Activated CD4-positive, alpha-beta T cell treated with anti-CD3 and anti-CD28 coated beads for 36 hours (primary cell): ENCODE measurements at regions not wholly inside any gene's neighbourhood (a gene's known extent, or its start where the extent isn't known, plus 50 kb on each side); places are given as distances from the start of the nearest gene placed in this dataset.

ENCODE experiments used
- ATAC-seq: fragments of 200-7000 bp; cut with Tn5 transposase; one replicate; pipeline ENCODE4 v1.10.0; 2021; ENCODE audit warnings: mild to moderate bottlenecking, moderate library complexity
- CTCF ChIA-PET: fragments of 350-600 bp; sonication (Branson Sonifier 250); formaldehyde crosslinking; loops from one replicate; lab custom pipeline; 2021; ENCODE audit warnings: antibody characterized with exemption; lab: Charles Lee
- POLR2A ChIA-PET: fragments of 350-600 bp; sonication (Branson Sonifier 250); formaldehyde crosslinking; loops from one replicate; lab custom pipeline; 2021; ENCODE audit warnings: antibody characterized with exemption, inconsistent platforms; lab: Charles Lee
- DNase-seq: peaks from one replicate; pipeline ENCODE4 v3.0.0-alpha.2; 2020
- H3K27ac Mint-ChIP-seq: one replicate; pipeline ENCODE4 v1.8.0; 2021; ENCODE audit warnings: mixed read lengths
- H3K27me3 Mint-ChIP-seq: one replicate; pipeline ENCODE4 v1.8.0; 2021; ENCODE audit warnings: mixed read lengths
- H3K36me3 Mint-ChIP-seq: one replicate; pipeline ENCODE4 v1.8.0; 2021; ENCODE audit warnings: low read depth, mixed read lengths
- H3K4me1 Mint-ChIP-seq: one replicate; pipeline ENCODE4 v1.8.0; 2021; ENCODE audit warnings: mixed read lengths
- H3K4me3 Mint-ChIP-seq: one replicate; pipeline ENCODE4 v1.8.0; 2021; ENCODE audit warnings: mild to moderate bottlenecking, moderate library complexity, mixed read lengths
- H3K9me3 Mint-ChIP-seq: one replicate; pipeline ENCODE4 v1.8.0; 2021; ENCODE audit warnings: low read depth, mixed read lengths
- intact Hi-C, 2 experiments: fragments of 100-400 bp; cut with DNase I in 1 of 2; cut with micrococcal nuclease in 1 of 2; formaldehyde crosslinking; loops; one replicate each; pipeline versions ENCODE4 v1.14.2 to v1.15.1; 2022 to 2024; cut with DNase I, micrococcal nuclease

GRCh38 chr9:92185096-92185495 lies 69.9 kb upstream of the SPTLC1 start:
- no peak overlapping the region for H3K27ac Mint-ChIP-seq

GRCh38 chr9:92184041-92184564 lies 68.9 kb upstream of the SPTLC1 start:
- H3K4me3 Mint-ChIP-seq = no peak overlapping the region
- no peaks in the 10 kb centered on the region for H3K36me3 Mint-ChIP-seq
- peaks cover 4% of the 10 kb centered on the region for H3K27me3 Mint-ChIP-seq
- ATAC-seq (no peak), DNase-seq (no peak)
- no peaks in the 10 kb centered on the region for H3K9me3 Mint-ChIP-seq
- intact Hi-C loops = no loop called here
- CTCF ChIA-PET = interaction anchor here (0.6 to 0.8 kb wide), 2 partner anchors 10 to 879 kb away, joined by 3 read pairs; no protein-coding TSS in a partner anchor
- POLR2A ChIA-PET = no interaction called here
- no peaks in the 10 kb centered on the region for H3K4me1 Mint-ChIP-seq
- no peak overlapping the region for H3K27ac Mint-ChIP-seq

More at GRCh38 chr9:92185096-92185495, 69.9 kb upstream of the SPTLC1 start:
- H3K27me3 Mint-ChIP-seq = peaks cover 4% of the 10 kb centered on the region
- ChIA-PET POLR2A (no interaction called here), CTCF (no interaction called here)
- ATAC-seq (no peak), DNase-seq (no peak)
- no peaks in the 10 kb centered on the region for H3K9me3 Mint-ChIP-seq
- H3K36me3 Mint-ChIP-seq = no peaks in the 10 kb centered on the region
- intact Hi-C loops = no loop called here
- H3K4me1 Mint-ChIP-seq = no peaks in the 10 kb centered on the region
- H3K4me3 Mint-ChIP-seq = no peak overlapping the region

- intact Hi-C loops = no loop called here
- no peak overlapping the region for H3K27ac Mint-ChIP-seq
- no peaks in the 10 kb centered on the region for H3K9me3 Mint-ChIP-seq
- H3K4me3 Mint-ChIP-seq = no peak overlapping the region
- H3K27me3 Mint-ChIP-seq = peaks cover 4% of the 10 kb centered on the region
- ChIA-PET POLR2A (no interaction called here), CTCF (interaction anchor here (0.6 to 0.8 kb wide), 2 partner anchors 9 to 879 kb away, joined by 3 read pairs; no protein-coding TSS in a partner anchor)
- DNase-seq = no peak
- H3K36me3 Mint-ChIP-seq = no peaks in the 10 kb centered on the region
- no peak for ATAC-seq
- H3K4me1 Mint-ChIP-seq = no peaks in the 10 kb centered on the region
Observed at GRCh38 chr9:92183449-92183848, 68.2 kb upstream of the SPTLC1 start.

- DNase-seq (no peak), ATAC-seq (no peak)
- ChIA-PET CTCF (interaction anchor here (1.4 kb wide), 1 partner anchor 43 kb away, joined by 3 read pairs; no protein-coding TSS in a partner anchor), POLR2A (no interaction called here)
- intact Hi-C loops = no loop called here
- no peaks in the 10 kb centered on the region for H3K4me1 Mint-ChIP-seq
- H3K27ac Mint-ChIP-seq = no peak overlapping the region
- H3K27me3 Mint-ChIP-seq = peaks cover 4% of the 10 kb centered on the region
- no peaks in the 10 kb centered on the region for H3K36me3 Mint-ChIP-seq
- H3K9me3 Mint-ChIP-seq = no peaks in the 10 kb centered on the region
- no peak overlapping the region for H3K4me3 Mint-ChIP-seq
Observed at GRCh38 chr9:92181296-92181695, 66.1 kb upstream of the SPTLC1 start.

GRCh38 chr9:92180669-92181181 lies 65.5 kb upstream of the SPTLC1 start:
- peaks cover 4% of the 10 kb centered on the region for H3K27me3 Mint-ChIP-seq
- H3K4me3 Mint-ChIP-seq = no peak overlapping the region
- H3K27ac Mint-ChIP-seq = no peak overlapping the region
- H3K36me3 Mint-ChIP-seq = no peaks in the 10 kb centered on the region
- DNase-seq (no peak), ATAC-seq (no peak)
- ChIA-PET POLR2A (no interaction called here), CTCF (interaction anchor here (1.4 kb wide), 1 partner anchor 42 kb away, joined by 3 read pairs; no protein-coding TSS in a partner anchor)
- H3K9me3 Mint-ChIP-seq = no peaks in the 10 kb centered on the region
- intact Hi-C loops = no loop called here
- no peaks in the 10 kb centered on the region for H3K4me1 Mint-ChIP-seq

- no peak for ATAC-seq
- Mint-ChIP-seq H3K4me3 (no peak overlapping the region), H3K4me1 (no peaks in the 10 kb centered on the region), H3K27ac (no peak overlapping the region), H3K9me3 (no peaks in the 10 kb centered on the region), H3K36me3 (no peaks in the 10 kb centered on the region), H3K27me3 (peaks cover 4% of the 10 kb centered on the region)
- intact Hi-C loops = no loop called here
- CTCF ChIA-PET = no interaction called here
- POLR2A ChIA-PET = no interaction called here
- DNase-seq = no peak
Observed at GRCh38 chr9:92180002-92180400, 64.8 kb upstream of the SPTLC1 start.

GRCh38 chr9:92179286-92180001 lies 64.2 kb upstream of the SPTLC1 start:
- Mint-ChIP-seq H3K27ac (no peak overlapping the region), H3K4me3 (no peak overlapping the region), H3K27me3 (peaks cover 4% of the 10 kb centered on the region), H3K4me1 (no peaks in the 10 kb centered on the region), H3K9me3 (no peaks in the 10 kb centered on the region), H3K36me3 (no peaks in the 10 kb centered on the region)
- POLR2A ChIA-PET = no interaction called here
- intact Hi-C loops = no loop called here
- CTCF ChIA-PET = interaction anchor here (0.7 to 1.0 kb wide), 2 partner anchors 41 to 163 kb away, joined by 3 to 4 read pairs; no protein-coding TSS in a partner anchor
- no peak for ATAC-seq
- no peak for DNase-seq

- Mint-ChIP-seq H3K9me3 (peaks cover 3% of the 10 kb centered on the region), H3K36me3 (no peaks in the 10 kb centered on the region), H3K27me3 (no peaks in the 10 kb centered on the region), H3K27ac (no peak overlapping the region), H3K4me3 (no peak overlapping the region), H3K4me1 (no peaks in the 10 kb centered on the region)
- intact Hi-C loops = no loop called here
- DNase-seq (no peak), ATAC-seq (no peak)
- POLR2A ChIA-PET = no interaction called here
- CTCF ChIA-PET = no interaction called here
Observed at GRCh38 chr9:92177591-92177990, 62.4 kb upstream of the SPTLC1 start.

GRCh38 chr9:92176800-92177185 lies 61.6 kb upstream of the SPTLC1 start:
- Mint-ChIP-seq H3K27ac (no peak overlapping the region), H3K36me3 (no peaks in the 10 kb centered on the region), H3K9me3 (peaks cover 3% of the 10 kb centered on the region), H3K27me3 (no peaks in the 10 kb centered on the region), H3K4me1 (no peaks in the 10 kb centered on the region), H3K4me3 (no peak overlapping the region)
- intact Hi-C loops = no loop called here
- DNase-seq (no peak), ATAC-seq (no peak)
- ChIA-PET CTCF (interaction anchor here (0.5 to 0.6 kb wide), 2 partner anchors 147 to 1309 kb away, joined by 3 to 5 read pairs; no protein-coding TSS in a partner anchor), POLR2A (interaction anchor here (0.6 kb wide), 1 partner anchor 39 kb away, joined by 4 read pairs; no protein-coding TSS in a partner anchor)

GRCh38 chr9:92176068-92176799 lies 61.0 kb upstream of the SPTLC1 start:
- peaks cover 3% of the 10 kb centered on the region for H3K9me3 Mint-ChIP-seq
- H3K4me1 Mint-ChIP-seq = no peaks in the 10 kb centered on the region
- intact Hi-C loops = no loop called here
- H3K27me3 Mint-ChIP-seq = no peaks in the 10 kb centered on the region
- CTCF ChIA-PET = interaction anchor here (0.5 to 0.6 kb wide), 2 partner anchors 566 to 1310 kb away, joined by 3 to 5 read pairs; no protein-coding TSS in a partner anchor
- H3K36me3 Mint-ChIP-seq = no peaks in the 10 kb centered on the region
- no peak overlapping the region for H3K27ac Mint-ChIP-seq
- ATAC-seq = no peak
- DNase-seq = no peak
- no peak overlapping the region for H3K4me3 Mint-ChIP-seq
- POLR2A ChIA-PET = interaction anchor here (0.6 kb wide), 1 partner anchor 38 kb away, joined by 4 read pairs; no protein-coding TSS in a partner anchor

- Mint-ChIP-seq H3K4me1 (no peaks in the 10 kb centered on the region), H3K9me3 (peaks cover 3% of the 10 kb centered on the region), H3K36me3 (no peaks in the 10 kb centered on the region), H3K4me3 (no peak overlapping the region), H3K27me3 (no peaks in the 10 kb centered on the region), H3K27ac (no peak overlapping the region)
- intact Hi-C loops = no loop called here
- ATAC-seq (no peak), DNase-seq (no peak)
- POLR2A ChIA-PET = no interaction called here
- CTCF ChIA-PET = interaction anchor here (0.6 to 0.7 kb wide), 2 partner anchors 248 to 567 kb away, joined by 3 read pairs; no protein-coding TSS in a partner anchor
Observed at GRCh38 chr9:92175441-92175840, 60.2 kb upstream of the SPTLC1 start.
